GM12891 (cell line): ENCODE measurements at regions not wholly inside any gene's neighbourhood (a gene's known extent, or its start where the extent isn't known, plus 50 kb on each side); places are given as distances from the start of the nearest gene placed in this dataset.

Experiments
- POLR2AphosphoS5 ChIP-seq: IDR thresholded peaks from 2 replicates; pipeline ENCODE4 v1.6.1; 2011; ENCODE audit warnings: low read depth, low read length, control low read depth
- TAF1 ChIP-seq: IDR thresholded peaks from 2 replicates; pipeline ENCODE4 v1.6.1; 2011; ENCODE audit warnings: low read depth, low read length, control low read depth

DNA sequence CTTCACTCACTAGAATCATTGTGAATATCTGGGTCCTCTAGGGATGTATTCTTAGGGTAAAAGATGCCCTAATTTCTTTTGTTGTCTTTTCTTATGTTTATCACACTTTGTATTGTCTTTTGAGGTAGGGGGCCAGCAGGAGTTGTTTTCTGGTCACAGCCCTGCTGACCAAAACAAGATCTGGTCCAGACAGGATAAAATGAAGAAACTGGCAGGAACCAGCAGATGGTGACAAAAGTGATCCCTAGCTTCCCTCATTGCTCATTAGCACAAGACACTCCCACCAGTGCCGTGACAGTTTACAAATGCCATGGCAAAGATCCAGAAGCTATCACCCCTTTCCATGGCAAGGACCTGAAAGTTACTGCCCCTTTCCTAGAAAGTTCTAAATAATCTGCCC is 81.7 kb upstream of the CCDC85A start:
- TF ChIP-seq POLR2AphosphoS5, result no peak
- TF ChIP-seq TAF1, result no peak
